Large intestine (tissue), 3 donors: ENCODE measurements at regions not wholly inside any gene's neighbourhood (a gene's known extent, or its start where the extent isn't known, plus 50 kb on each side); places are given as distances from the start of the nearest gene placed in this dataset.
"Not testable (repeated sequence)": the region's sequence is repeated elsewhere in the genome, so short reads cannot be mapped to it uniquely, and the experiment has no call there.

Source experiments
- DNase-seq, 2 donors: peaks; one replicate each; pipeline versions ENCODE4 v3.0.0 to v3.0.0-alpha.2; 2013
- H3K27ac ChIP-seq: one replicate; pipeline ENCODE4 v1.5.1; 2013; ENCODE audit warnings: low read length
- H3K27me3 ChIP-seq: 2 replicates; pipeline ENCODE4 v1.6.1; 2013; ENCODE audit warnings: low read length; ENCODE audit not compliant: control insufficient read depth, insufficient read depth
- H3K36me3 ChIP-seq: 2 replicates; pipeline ENCODE4 v1.6.1; 2013; ENCODE audit warnings: low read length; ENCODE audit not compliant: control insufficient read depth, insufficient read depth
- H3K4me1 ChIP-seq: one replicate; pipeline ENCODE4 v1.6.1; 2013; ENCODE audit warnings: low read length; ENCODE audit not compliant: control insufficient read depth, insufficient read depth
- H3K4me3 ChIP-seq: one replicate; pipeline ENCODE4 v1.5.1; 2013; ENCODE audit warnings: low read length
- H3K9me3 ChIP-seq: one replicate; pipeline ENCODE4 v1.6.1; 2013; ENCODE audit warnings: mild to moderate bottlenecking, low read depth, low read length, moderate library complexity; ENCODE audit not compliant: control insufficient read depth
- WGBS: methylation state at CpG from one replicate; pipeline ENCODE4 v1.1.5; 2013; ENCODE audit warnings: low lambda C conversion rate; ENCODE audit not compliant: insufficient coverage; 5-methylcytosine and 5-hydroxymethylcytosine counted together

DNA sequence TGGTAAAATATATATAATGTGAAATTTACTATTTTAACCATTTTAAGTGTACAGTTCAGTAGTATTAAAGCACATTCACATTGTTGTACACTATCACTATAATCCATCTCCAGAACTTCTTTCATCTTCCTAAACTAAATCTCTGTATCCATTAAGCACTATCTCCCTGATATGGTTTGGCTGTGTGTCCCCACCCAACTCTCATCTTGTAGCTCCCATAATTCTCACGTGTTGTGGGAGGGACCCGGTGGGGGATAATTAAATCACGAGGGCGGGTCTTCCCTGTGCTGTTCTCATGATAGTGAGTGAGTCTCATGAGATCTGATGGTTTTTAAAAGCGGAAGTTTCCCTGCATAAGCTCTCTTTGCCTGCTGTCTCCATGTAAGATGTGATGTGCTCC is 178.9 kb upstream of the NABP1 start:
- Histone ChIP-seq H3K27me3 (no peaks in the 10 kb centered on the region), H3K4me3 (no peak overlapping the region), H3K27ac (no peak overlapping the region), H3K36me3 (no peaks in the 10 kb centered on the region), H3K4me1 (peaks cover 16% of the 10 kb centered on the region), H3K9me3 (no peaks in the 10 kb centered on the region)
- WGBS = no CpG with 5 or more reads among the region's 5 CpGs
- no peak for DNase-seq

DNA sequence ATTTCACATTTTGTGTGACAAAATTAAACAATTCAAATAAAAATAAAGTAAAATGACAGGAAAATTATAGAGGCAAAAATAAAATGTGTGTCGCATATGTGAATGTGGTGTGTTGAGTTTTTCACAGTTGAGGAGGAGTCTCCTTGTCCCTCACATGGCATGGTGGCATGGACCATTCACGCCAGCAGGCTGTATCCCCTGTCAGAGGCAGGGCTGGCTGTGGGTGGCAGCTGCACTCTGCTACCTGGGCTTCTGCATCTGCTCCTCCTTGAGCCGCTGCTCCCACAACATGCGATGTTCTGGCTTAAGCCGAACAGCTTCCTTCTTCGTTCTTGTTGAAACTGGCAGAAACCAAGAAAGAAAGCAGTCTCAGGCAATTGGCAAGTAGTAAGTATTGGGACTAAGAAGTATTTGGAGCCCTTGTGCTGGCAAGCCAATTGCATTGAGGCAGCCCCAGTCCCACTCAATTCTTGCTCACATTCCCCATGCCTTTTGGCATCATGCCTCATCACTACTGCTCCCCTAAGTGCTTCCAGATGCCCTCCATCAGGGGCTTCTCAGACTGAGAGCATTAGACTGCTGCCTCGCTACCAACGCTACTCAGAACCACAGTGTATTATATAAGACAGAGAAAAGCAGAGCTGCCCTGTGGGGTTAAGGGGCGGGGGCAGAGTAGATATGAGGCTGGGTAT is 177.9 kb upstream of the NABP1 start:
- no peak for DNase-seq
- H3K36me3 ChIP-seq = no peaks in the 10 kb centered on the region
- no peaks in the 10 kb centered on the region for H3K9me3 ChIP-seq
- H3K27ac ChIP-seq = no peak overlapping the region
- no peaks in the 10 kb centered on the region for H3K27me3 ChIP-seq
- H3K4me1 ChIP-seq = peaks cover 16% of the 10 kb centered on the region
- H3K4me3 ChIP-seq = no peak overlapping the region
- no CpG with 5 or more reads among the region's 9 CpGs for WGBS

DNA sequence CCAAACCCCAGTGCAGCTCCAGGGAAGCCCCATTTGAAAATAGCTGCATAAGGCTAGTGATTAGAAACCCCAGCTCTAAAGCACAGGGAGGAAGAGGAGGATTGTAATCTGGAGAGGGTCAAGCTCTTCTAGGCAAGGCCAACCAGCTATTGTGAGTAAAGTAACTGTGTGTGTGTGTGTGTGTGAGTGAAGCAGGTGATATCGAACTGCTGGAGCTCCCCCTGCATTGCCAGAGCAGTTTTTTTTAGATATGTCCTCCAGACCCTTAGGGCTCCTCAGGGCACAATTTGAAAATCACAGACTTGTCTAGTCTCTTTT is 177.4 kb upstream of the NABP1 start:
- Histone ChIP-seq H3K4me3 (no peak overlapping the region), H3K27me3 (no peaks in the 10 kb centered on the region), H3K9me3 (no peaks in the 10 kb centered on the region), H3K27ac (no peak overlapping the region), H3K4me1 (peaks cover 16% of the 10 kb centered on the region), H3K36me3 (no peaks in the 10 kb centered on the region)
- no peak for DNase-seq
- no CpG with 5 or more reads among the region's 1 CpG for WGBS

DNA sequence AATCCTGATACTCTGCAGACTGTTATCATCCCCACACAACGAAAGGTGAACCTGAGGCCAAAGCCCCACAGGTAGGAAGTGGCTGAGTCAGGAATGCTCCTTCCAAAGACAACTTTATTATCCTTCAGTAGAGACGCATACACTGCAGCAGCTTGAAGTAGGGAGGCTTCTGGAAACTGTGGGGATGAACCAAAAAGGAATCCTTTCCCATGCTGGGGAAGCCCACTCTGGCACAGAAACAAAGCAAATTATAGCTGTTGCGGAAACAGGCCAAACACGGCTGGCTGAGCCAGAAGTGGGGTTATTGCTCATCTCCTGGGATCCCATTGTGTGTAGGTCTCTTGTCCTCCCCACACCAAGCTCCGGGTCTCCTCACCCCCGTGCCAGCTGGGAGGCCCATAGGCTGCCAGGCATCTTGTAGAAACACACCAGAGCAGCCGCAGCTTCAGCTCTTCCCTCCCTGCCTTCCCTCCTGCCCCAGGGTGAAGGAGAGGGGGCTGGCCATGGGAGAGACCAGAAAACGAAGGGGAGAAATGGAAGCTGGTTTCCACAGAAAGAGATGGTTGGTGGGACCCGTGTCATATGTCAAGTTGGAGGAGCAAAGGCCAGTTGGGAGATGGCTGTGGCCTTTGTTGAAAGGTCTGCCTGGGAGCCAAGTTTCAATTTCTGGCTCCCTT is 176.9 kb upstream of the NABP1 start:
- DNase-seq = peak; percentile 22 to 65
- no peaks in the 10 kb centered on the region for H3K27me3 ChIP-seq
- H3K27ac ChIP-seq = no peak overlapping the region
- no peaks in the 10 kb centered on the region for H3K9me3 ChIP-seq
- peaks cover 16% of the 10 kb centered on the region for H3K4me1 ChIP-seq
- no peaks in the 10 kb centered on the region for H3K36me3 ChIP-seq
- no CpG with 5 or more reads among the region's 9 CpGs for WGBS
- no peak overlapping the region for H3K4me3 ChIP-seq

DNA sequence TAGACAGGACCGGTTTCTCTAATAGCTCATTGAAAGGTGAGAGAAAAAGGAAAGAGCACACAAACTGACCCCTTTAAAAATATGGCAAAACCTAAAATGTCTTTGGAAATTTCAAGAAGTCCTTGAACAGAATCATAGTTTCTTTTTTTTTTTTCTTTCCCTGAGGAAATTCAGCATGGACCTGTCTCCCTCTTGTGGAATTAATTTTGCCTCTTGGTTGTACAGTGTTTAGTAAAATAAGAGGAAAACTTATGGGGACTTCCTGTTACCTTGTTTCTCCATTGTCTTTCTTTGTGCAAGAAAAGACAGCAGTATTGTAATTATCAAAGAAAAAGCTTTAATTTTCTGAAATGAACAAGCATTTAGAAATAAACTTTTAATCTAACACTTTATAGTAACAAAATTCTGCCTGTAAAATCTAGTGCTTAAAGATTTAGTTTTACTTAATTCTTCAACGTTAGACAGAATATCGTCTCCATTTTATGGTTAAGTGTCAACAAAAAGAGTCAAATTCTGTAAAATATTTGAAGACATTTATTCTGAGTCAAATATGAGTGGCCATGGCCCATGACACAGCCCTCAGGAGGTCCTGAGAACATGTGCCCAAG is 176.3 kb upstream of the NABP1 start:
- 100% methylated on average over 1 of the region's 3 CpGs for WGBS
- peak in 1 of 2 donors; percentile 40 for DNase-seq
- no peaks in the 10 kb centered on the region for H3K27me3 ChIP-seq
- H3K4me1 ChIP-seq = peaks cover 16% of the 10 kb centered on the region
- no peak overlapping the region for H3K4me3 ChIP-seq
- H3K27ac ChIP-seq = no peak overlapping the region
- no peaks in the 10 kb centered on the region for H3K36me3 ChIP-seq
- H3K9me3 ChIP-seq = no peaks in the 10 kb centered on the region

DNA sequence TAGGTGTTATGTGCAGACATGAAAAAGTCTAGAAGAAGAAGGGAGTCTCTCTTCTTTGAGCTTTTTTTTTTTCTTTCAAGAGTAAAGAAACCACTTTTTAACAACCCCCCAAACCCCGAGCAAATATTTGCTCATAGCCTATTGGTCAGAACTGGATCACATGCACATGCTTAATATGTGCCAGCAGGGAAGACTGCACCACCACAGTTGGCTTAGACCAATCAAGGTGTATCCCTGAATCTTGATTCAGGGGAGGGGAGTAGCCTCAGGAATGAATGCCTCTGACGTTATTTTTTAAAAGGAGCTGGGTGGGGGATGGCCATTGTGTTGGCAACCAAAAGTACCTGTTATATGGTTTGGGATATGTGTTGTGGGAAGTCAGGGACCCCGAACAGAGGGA is 171.4 kb upstream of the NABP1 start:
- no peaks in the 10 kb centered on the region for H3K27me3 ChIP-seq
- DNase-seq = no peak
- H3K4me1 ChIP-seq = no peaks in the 10 kb centered on the region
- H3K36me3 ChIP-seq = no peaks in the 10 kb centered on the region
- no peaks in the 10 kb centered on the region for H3K9me3 ChIP-seq
- H3K27ac ChIP-seq = no peak overlapping the region
- no CpG with 5 or more reads among the region's 3 CpGs for WGBS
- H3K4me3 ChIP-seq = no peak overlapping the region

DNA sequence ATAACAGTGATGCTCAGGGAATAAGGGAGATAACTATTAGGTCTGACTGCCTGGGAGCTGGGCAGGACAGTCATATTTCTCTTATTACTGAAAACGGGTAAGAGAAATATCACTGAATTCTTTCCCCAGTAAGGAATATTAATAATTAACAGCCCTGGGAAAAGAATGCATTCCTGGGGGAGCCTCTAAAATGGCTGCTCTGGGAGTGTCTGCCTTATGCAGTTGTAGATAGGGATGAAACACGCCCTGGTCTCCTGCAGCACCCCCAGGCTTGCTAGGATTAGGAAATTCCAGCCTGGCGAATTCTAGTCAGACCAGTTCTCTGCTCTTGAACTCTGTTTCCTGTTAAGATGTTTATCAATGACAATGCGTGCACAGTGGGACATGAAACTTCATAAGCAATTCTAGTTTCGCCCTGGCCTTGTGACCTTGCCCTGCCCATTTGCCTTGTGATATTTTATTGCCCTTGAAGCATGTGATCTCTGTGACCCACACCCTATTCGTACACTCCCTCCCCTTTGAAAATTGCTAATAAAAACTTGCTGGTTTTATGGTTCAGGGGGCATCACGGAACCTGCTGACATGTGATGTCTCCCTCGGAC is 170.6 kb upstream of the NABP1 start:
- DNase-seq, H3K4me3 ChIP-seq, H3K36me3 ChIP-seq, H3K4me1 ChIP-seq, H3K9me3 ChIP-seq, H3K27me3 ChIP-seq, H3K27ac ChIP-seq: not testable (repeated sequence)
- no CpG with 5 or more reads among the region's 8 CpGs for WGBS

DNA sequence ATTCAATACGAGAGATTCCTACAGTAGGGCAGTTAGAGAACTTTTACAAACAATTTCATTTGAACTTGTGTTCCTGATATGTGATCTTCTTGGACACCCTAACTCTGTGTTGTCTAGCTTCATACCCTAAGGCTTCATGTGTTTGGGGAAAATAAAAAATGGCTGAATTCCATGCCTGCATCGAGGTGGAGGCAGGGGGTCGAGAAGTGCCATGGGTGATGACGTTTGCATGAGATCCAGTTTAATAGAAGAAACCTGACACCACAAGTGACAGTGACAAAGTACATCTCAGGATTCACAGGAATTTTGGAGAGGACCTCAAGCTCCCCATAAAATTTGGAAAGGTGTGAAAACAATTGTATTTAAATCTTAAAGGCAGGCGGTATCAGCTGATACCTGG is 169.2 kb upstream of the NABP1 start:
- H3K4me3 ChIP-seq = no peak overlapping the region
- H3K27me3 ChIP-seq = no peaks in the 10 kb centered on the region
- no peak for DNase-seq
- no peaks in the 10 kb centered on the region for H3K4me1 ChIP-seq
- no peaks in the 10 kb centered on the region for H3K9me3 ChIP-seq
- H3K27ac ChIP-seq = no peak overlapping the region
- no peaks in the 10 kb centered on the region for H3K36me3 ChIP-seq
- 63% methylated on average over 3 of the region's 5 CpGs for WGBS

DNA sequence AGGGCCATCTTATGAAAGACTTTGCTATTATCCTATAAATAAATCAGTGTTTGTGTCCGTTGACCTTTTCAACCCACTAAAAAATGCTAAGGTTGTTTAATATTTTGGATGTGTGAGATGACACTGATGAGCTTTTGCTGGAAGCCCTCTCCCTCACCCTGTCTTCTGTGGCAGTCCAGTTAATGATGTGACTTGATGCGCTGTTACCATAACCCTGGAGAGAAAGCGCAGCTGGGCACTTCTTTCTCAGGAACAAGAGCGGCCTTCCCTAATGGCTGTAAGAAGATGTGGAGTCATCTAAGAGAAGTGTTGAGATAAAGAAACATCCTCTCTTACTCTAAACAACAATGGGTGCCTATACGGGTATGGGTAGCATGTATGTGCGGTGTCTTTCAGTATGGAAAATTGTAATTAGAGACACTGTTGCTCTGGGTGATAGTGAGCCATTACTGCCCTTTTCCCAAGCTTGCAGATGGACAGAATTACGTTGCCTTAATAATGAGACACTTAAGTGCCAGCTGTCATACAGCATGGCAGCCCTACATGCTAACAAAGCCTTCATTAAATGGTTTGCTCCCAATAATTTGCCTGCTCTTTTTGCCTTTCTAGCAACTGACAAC is 165.6 kb upstream of the NABP1 start:
- H3K27ac ChIP-seq = no peak overlapping the region
- no peak overlapping the region for H3K4me3 ChIP-seq
- DNase-seq = no peak
- no CpG with 5 or more reads among the region's 7 CpGs for WGBS
- no peaks in the 10 kb centered on the region for H3K27me3 ChIP-seq
- H3K4me1 ChIP-seq = no peaks in the 10 kb centered on the region
- H3K36me3 ChIP-seq = no peaks in the 10 kb centered on the region
- H3K9me3 ChIP-seq = no peaks in the 10 kb centered on the region

DNA sequence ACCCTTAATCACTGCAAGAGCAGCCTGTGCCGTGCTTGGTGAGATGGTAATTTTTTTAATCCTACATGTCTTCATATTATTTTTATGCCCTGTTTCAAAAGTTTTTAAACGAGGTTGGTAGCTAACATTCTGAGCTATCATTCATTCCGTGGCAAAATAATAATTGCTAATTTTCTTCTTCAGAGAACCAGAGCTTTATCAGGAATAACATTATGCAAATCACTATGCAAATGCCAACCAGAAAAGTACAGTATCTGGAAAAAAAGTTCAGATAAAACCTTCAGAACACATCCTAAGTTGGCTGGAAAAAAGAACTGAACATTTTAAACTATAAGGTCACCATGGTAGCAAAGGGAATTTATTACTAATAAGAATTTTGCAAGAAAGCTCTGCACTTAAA is 165.1 kb upstream of the NABP1 start:
- Histone ChIP-seq H3K27me3 (no peaks in the 10 kb centered on the region), H3K27ac (no peak overlapping the region), H3K4me1 (no peaks in the 10 kb centered on the region), H3K4me3 (no peak overlapping the region), H3K9me3 (no peaks in the 10 kb centered on the region), H3K36me3 (no peaks in the 10 kb centered on the region)
- no peak for DNase-seq
- 92% methylated on average over 2 of the region's 3 CpGs for WGBS
